ENCODE measurements at regions not wholly inside any gene's neighbourhood (a gene's known extent, or its start where the extent isn't known, plus 50 kb on each side); places are given as distances from the start of the nearest gene placed in this dataset.
"Not testable (repeated sequence)": the region's sequence is repeated elsewhere in the genome, so short reads cannot be mapped to it uniquely, and the experiment has no call there.

- Histone ChIP-seq H3K9ac (ENCODE audit: low read length) (no peak overlapping the region), H3K9me3 (ENCODE audit: low read length) (no peaks in the 10 kb centered on the region), H3K4me2 (ENCODE audit: low read length) (no peak overlapping the region), H3K27ac (ENCODE audit: low read length) (no peak overlapping the region), H3F3A (ENCODE audit: insufficient read depth, low read length, poor library complexity, severe bottlenecking) (no peaks in the 10 kb centered on the region), H3K36me3 (ENCODE audit: insufficient read depth, low read length) (no peaks in the 10 kb centered on the region), H3K4me3 (ENCODE audit: low read length) (no peak overlapping the region), H3K9me2 (ENCODE audit: insufficient read depth, low read length) (no peaks in the 10 kb centered on the region), H2AFZ (ENCODE audit: low read depth, low read length) (no peak overlapping the region), H3K27me3 (ENCODE audit: insufficient read depth, low read depth, low read length) (no peaks in the 10 kb centered on the region), H4K20me1 (ENCODE audit: insufficient read depth) (no peaks in the 10 kb centered on the region), H3K79me2 (replicated peaks; ENCODE audit: insufficient read depth, low read length) (no peaks in the 10 kb centered on the region)
- TF ChIP-seq, protein P1, sequence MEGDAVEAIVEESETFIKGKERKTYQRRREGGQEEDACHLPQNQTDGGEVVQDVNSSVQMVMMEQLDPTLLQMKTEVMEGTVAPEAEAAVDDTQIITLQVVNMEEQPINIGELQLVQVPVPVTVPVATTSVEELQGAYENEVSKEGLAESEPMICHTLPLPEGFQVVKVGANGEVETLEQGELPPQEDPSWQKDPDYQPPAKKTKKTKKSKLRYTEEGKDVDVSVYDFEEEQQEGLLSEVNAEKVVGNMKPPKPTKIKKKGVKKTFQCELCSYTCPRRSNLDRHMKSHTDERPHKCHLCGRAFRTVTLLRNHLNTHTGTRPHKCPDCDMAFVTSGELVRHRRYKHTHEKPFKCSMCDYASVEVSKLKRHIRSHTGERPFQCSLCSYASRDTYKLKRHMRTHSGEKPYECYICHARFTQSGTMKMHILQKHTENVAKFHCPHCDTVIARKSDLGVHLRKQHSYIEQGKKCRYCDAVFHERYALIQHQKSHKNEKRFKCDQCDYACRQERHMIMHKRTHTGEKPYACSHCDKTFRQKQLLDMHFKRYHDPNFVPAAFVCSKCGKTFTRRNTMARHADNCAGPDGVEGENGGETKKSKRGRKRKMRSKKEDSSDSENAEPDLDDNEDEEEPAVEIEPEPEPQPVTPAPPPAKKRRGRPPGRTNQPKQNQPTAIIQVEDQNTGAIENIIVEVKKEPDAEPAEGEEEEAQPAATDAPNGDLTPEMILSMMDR (IDR thresholded peaks at IDR 0.05; ENCODE audit: poor library complexity, severe bottlenecking): no peak
- TF ChIP-seq SMC3 (conservative IDR thresholded peaks at IDR 0.05; ENCODE audit: poor library complexity) (no peak), RAD21 (conservative IDR thresholded peaks at IDR 0.05) (no peak)
These were observed 329.3 kb downstream of the INSIG2 start for GRCh38 chr2:118417406-118418120.

- H3K9me2 ChIP-seq (ENCODE audit: insufficient read depth, low read length); H3K4me3 ChIP-seq (ENCODE audit: low read length); H3K9ac ChIP-seq (ENCODE audit: low read length); H3K79me2 ChIP-seq (replicated peaks; ENCODE audit: insufficient read depth, low read length); H2AFZ ChIP-seq (ENCODE audit: low read depth, low read length); H3K36me3 ChIP-seq (ENCODE audit: insufficient read depth, low read length); H4K20me1 ChIP-seq (ENCODE audit: insufficient read depth); H3F3A ChIP-seq (ENCODE audit: insufficient read depth, low read length, poor library complexity, severe bottlenecking); H3K27me3 ChIP-seq (ENCODE audit: insufficient read depth, low read depth, low read length); H3K4me2 ChIP-seq (ENCODE audit: low read length); H3K9me3 ChIP-seq (ENCODE audit: low read length); H3K27ac ChIP-seq (ENCODE audit: low read length): not testable (repeated sequence)
These were observed 326.9 kb downstream of the INSIG2 start for GRCh38 chr2:118415186-118415585.

DNA sequence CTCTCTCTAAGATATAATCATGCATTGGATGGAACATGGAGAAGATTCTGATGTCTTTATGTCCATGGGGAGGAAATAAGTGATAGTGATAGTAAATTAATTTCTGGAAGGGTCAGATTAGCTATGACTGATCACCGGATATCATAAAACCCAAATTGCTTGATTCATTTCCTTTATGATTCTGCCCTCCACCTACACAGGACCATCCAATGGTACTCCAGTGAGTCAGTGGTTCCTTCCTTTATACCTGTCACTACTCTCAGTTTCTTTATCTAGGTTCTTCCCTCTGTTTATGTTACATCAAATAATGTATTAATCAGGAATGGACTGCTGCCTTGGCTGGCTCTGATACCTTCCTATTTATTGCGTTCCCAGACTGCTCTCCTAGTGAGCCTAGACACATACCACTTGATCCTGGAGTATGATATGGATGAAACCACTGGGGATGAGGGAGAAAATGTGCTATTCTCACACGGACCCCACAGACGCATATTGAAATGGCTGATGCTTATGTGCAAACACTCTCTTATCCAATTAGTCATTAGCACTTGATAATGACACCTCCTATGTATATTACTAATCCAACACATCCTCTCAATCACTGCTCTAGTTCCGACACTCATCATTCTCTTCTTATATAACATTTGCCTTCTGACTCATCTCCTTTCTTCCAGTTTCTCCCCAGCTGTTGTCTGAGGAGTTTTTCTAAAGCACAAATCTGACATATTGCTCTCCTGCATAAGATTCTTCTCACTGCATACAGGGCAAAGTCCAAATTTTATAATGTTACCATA, 315.6 kb downstream of the INSIG2 start:
- Histone ChIP-seq H3K4me3 (ENCODE audit: low read length) (no peak overlapping the region), H3K9me3 (ENCODE audit: low read length) (no peaks in the 10 kb centered on the region), H4K20me1 (ENCODE audit: insufficient read depth) (no peaks in the 10 kb centered on the region), H2AFZ (ENCODE audit: low read depth, low read length) (no peak overlapping the region), H3K9me2 (ENCODE audit: insufficient read depth, low read length) (no peaks in the 10 kb centered on the region), H3K4me2 (ENCODE audit: low read length) (no peak overlapping the region), H3F3A (ENCODE audit: insufficient read depth, low read length, poor library complexity, severe bottlenecking) (no peaks in the 10 kb centered on the region), H3K27me3 (ENCODE audit: insufficient read depth, low read depth, low read length) (no peaks in the 10 kb centered on the region), H3K27ac (ENCODE audit: low read length) (no peak overlapping the region), H3K79me2 (replicated peaks; ENCODE audit: insufficient read depth, low read length) (no peaks in the 10 kb centered on the region), H3K36me3 (ENCODE audit: insufficient read depth, low read length) (no peaks in the 10 kb centered on the region), H3K9ac (ENCODE audit: low read length) (no peak overlapping the region)
- TF ChIP-seq POLR2AphosphoS5 (IDR thresholded peaks at IDR 0.05): no peak
- TF ChIP-seq TAF1 (IDR thresholded peaks at IDR 0.05; ENCODE audit: low read depth): no peak
- TF ChIP-seq EZH2 (IDR thresholded peaks at IDR 0.05; ENCODE audit: borderline replicate concordance, insufficient read depth, low read length, poor library complexity, severe bottlenecking): no peak
- TF ChIP-seq MXI1 (conservative IDR thresholded peaks at IDR 0.05; ENCODE audit: poor library complexity, severe bottlenecking): no peak
- TF ChIP-seq, protein P1 (IDR thresholded peaks at IDR 0.05; ENCODE audit: poor library complexity, severe bottlenecking): no peak
- no peak for TF ChIP-seq RAD21 (conservative IDR thresholded peaks at IDR 0.05)
- no peak for TF ChIP-seq EP300 (conservative IDR thresholded peaks at IDR 0.05; ENCODE audit: poor library complexity, severe bottlenecking)
- no peak for TF ChIP-seq SMC3 (conservative IDR thresholded peaks at IDR 0.05; ENCODE audit: poor library complexity)
- TF ChIP-seq, protein P2, sequence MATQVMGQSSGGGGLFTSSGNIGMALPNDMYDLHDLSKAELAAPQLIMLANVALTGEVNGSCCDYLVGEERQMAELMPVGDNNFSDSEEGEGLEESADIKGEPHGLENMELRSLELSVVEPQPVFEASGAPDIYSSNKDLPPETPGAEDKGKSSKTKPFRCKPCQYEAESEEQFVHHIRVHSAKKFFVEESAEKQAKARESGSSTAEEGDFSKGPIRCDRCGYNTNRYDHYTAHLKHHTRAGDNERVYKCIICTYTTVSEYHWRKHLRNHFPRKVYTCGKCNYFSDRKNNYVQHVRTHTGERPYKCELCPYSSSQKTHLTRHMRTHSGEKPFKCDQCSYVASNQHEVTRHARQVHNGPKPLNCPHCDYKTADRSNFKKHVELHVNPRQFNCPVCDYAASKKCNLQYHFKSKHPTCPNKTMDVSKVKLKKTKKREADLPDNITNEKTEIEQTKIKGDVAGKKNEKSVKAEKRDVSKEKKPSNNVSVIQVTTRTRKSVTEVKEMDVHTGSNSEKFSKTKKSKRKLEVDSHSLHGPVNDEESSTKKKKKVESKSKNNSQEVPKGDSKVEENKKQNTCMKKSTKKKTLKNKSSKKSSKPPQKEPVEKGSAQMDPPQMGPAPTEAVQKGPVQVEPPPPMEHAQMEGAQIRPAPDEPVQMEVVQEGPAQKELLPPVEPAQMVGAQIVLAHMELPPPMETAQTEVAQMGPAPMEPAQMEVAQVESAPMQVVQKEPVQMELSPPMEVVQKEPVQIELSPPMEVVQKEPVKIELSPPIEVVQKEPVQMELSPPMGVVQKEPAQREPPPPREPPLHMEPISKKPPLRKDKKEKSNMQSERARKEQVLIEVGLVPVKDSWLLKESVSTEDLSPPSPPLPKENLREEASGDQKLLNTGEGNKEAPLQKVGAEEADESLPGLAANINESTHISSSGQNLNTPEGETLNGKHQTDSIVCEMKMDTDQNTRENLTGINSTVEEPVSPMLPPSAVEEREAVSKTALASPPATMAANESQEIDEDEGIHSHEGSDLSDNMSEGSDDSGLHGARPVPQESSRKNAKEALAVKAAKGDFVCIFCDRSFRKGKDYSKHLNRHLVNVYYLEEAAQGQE (IDR thresholded peaks at IDR 0.05; ENCODE audit: borderline replicate concordance): no peak
